AG09309 (cell line): ENCODE measurements at regions not wholly inside any gene's neighbourhood (a gene's known extent, or its start where the extent isn't known, plus 50 kb on each side); places are given as distances from the start of the nearest gene placed in this dataset.

Source experiments
- DNase-seq: peaks from one replicate; pipeline ENCODE4 v3.0.0-alpha.2; 2010; ENCODE audit warnings: low read depth
- H3K4me3 ChIP-seq: 2 replicates; pipeline ENCODE4 v1.5.1; 2011; ENCODE audit warnings: mild to moderate bottlenecking, low read depth, low read length, moderate library complexity; ENCODE audit not compliant: control insufficient read depth
- CTCF ChIP-seq: IDR thresholded peaks from 2 replicates; pipeline ENCODE4 v1.5.1; 2011; ENCODE audit warnings: mild to moderate bottlenecking, low read depth, low read length, inconsistent platforms; ENCODE audit not compliant: insufficient read depth, control insufficient read depth; ENCODE audit errors: missing control alignments

DNA sequence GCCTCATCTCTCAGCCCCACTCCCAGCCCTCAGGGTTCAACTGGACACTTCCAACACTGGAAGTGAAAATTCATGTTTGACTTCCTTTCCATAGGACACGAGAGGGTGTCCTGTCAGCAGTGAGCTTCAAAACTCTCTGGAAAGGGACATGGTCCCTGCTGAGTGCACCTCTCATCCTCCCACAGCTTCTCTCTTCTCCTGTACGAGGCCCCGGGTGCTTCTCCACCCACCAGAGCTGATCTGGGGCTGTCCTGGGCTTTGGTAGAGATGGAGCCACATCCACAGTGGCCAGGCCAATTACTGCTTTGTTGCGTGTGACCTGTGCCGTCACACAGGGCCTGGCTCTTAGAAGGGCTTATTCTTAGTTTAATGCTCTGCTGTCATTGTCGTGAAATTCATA, 182.3 kb downstream of the RRAGC start:
- no peak for DNase-seq
- TF ChIP-seq CTCF: no peak
- H3K4me3 ChIP-seq: no peak overlapping the region

DNA sequence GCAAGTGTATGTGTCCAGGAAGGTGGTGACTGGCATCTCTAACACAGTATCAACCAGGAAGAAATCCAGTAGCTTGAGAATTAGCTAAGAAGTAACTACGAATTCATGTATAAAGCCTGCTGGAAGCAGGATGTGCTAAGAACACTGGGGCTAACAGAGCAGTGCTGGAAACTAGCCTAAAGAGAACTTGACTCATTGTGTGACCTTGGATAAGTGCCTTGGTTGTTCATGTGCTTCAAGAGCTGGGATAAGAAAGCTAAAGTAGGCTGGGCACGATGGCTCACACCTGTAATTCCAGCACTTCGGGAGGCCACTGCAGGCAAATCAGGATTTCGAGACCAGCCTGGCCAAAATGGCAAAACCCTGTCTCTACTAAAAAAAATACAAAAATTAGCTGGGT, 186.9 kb downstream of the RRAGC start:
- no peak overlapping the region for H3K4me3 ChIP-seq
- DNase-seq: no peak
- TF ChIP-seq CTCF: no peak

- no peak overlapping the region for H3K4me3 ChIP-seq
- no peak for TF ChIP-seq CTCF
- no peak for DNase-seq
These were observed 188.4 kb downstream of the RRAGC start for GRCh38 chr1:38671221-38671620.

DNA sequence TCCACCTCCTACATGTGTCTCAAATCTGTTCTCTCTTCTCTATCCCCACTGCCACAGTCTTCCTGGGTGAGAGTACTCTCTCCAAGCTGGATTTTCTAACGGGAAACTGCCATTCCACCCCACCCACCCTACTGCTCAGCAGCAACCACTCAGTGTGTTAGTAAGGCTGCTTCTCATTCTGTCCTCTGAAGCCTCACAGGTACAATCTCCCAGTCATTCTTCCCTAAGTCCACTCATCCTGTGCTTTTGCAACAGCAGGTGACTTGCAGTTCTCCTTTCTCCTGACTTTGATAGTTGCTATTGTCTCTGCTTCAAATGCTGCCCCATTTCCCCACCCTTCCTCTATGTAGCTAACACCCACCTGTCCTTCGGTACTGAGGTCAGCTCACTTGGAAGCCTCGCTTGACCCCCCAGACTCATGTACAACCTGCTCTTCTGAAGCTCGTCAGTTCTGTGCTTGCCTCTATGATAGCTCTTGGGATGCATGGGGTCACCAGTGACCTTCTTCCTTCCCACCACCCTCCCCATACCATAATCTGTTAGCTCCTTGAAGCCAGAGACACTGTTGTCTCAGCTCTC, 188.9 kb downstream of the RRAGC start:
- no peak for DNase-seq
- no peak for TF ChIP-seq CTCF
- H3K4me3 ChIP-seq: no peak overlapping the region

- H3K4me3 ChIP-seq: no peak overlapping the region
- no peak for DNase-seq
- no peak for TF ChIP-seq CTCF
These were observed 191.9 kb downstream of the RRAGC start for GRCh38 chr1:38667626-38668025.

GRCh38 chr1:38662126-38662525, 197.4 kb downstream of the RRAGC start:
- no peak overlapping the region for H3K4me3 ChIP-seq
- TF ChIP-seq CTCF: no peak
- DNase-seq: no peak

DNA sequence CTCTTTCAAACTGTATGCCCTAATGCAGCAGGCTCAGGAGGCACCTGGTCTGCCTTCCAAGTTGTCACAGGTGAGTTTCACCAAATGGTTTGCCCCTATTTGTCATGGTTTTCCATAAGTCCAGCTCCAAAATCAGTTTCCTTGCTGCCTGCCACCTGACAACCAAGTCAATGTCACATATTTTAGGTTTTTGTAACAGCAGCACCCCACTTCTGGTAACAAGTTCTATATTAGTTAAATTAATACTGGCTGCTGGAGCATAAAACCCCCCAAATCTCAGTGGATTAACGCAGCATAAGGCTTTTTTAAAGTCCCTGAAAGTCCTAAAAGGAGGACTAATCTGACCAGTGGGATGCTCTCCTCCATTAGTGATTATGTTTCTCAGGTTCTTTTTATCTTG, 200.7 kb downstream of the RRAGC start:
- DNase-seq: no peak
- TF ChIP-seq CTCF: no peak
- no peak overlapping the region for H3K4me3 ChIP-seq
